GDM1 (cell line): ENCODE measurements at regions not wholly inside any gene's neighbourhood (a gene's known extent, or its start where the extent isn't known, plus 50 kb on each side); places are given as distances from the start of the nearest gene placed in this dataset.

Experiments used
- DNase-seq: peaks from one replicate; lab custom pipeline; 2025; lab: John Stamatoyannopoulos, UW

- no peak for DNase-seq
Measured at GRCh38 chr14:97298736-97299135, 501.6 kb downstream of the VRK1 start.

DNA sequence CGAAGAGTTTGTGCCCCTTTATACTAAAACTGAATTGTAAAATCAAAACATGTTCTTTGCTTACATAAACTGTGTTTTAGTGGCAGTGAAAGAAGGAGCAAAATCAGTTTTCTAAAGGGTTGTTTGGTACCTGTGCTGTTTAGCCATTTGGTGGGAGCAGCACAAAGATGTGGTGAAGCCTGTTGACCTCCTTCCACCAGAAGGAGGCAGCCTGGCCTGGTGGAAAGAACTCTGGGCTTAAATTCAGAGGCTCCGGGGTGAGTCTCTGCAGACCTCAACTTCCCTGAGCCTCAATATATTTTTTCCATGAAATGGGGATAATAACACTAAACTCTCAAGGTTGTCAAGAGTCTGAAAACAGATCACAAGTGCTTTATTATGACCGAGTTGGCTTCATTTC is 502.5 kb downstream of the VRK1 start:
- no peak for DNase-seq

GRCh38 chr14:97301931-97302559 is 504.9 kb downstream of the VRK1 start:
- DNase-seq: no peak

GRCh38 chr14:97306133-97306759 is 509.1 kb downstream of the VRK1 start:
- no peak for DNase-seq

GRCh38 chr14:97306760-97307246 is 509.6 kb downstream of the VRK1 start:
- no peak for DNase-seq

DNA sequence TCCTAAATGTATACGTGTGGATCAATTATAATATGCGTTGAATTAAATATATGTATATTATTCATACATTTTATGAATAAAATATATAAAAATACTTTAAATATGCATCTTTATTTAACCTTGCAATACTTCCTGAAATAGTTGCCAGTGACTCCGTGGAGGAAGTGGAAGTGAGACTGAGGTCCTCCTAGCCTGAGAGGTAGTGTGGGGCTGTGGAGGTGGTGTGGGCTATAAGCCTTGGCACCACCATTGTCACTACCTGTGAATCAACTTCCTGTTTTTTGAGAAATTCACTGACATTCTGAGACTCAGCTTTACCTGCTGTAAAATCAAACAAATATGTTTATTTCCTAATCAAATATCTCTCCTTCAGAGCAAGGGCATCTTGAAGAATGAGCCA is 514.2 kb downstream of the VRK1 start:
- DNase-seq: no peak

DNA sequence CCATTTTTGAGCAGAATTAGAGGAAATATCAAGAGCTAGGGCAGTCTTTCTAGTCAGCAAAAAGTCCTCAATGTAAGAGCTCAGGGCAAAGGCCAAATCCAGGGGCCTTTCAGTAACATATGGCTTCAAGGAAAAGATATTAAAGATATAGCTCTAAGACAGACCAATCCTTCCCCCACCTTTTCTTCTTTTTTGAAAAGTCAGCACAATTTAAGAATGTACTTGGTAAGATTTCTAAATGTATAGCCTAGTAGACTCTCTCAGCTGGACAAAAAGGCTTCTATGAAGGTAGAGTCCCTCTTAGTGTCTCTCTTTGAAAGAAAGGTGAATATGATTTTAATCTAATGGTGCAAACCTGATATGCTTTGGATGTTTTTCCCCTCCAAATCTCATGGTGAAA is 515.7 kb downstream of the VRK1 start:
- DNase-seq: no peak

- DNase-seq: no peak
Measured at GRCh38 chr14:97315790-97316189, 518.6 kb downstream of the VRK1 start.

DNA sequence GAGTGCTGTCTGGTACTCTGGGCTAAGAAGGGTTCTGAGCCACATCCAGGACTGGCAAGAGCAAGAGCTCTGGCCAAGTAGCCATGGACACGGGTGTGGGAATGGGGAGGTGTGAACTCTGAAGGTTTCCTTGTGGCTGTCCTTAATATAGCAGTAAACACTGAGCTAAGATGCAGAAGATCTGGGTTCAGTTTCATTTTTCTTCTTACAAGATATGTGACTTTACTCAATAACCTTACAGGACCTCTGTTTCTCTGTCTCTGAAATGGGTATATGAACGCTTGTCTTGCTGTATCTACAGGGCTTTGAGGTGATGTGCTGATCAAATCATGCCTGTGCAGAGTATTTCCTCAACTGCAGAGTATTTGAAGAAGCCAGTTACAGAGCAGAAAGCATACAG is 521.2 kb downstream of the VRK1 start:
- DNase-seq: no peak

- no peak for DNase-seq
Measured at GRCh38 chr14:97319691-97320090, 522.5 kb downstream of the VRK1 start.

- no peak for DNase-seq
Measured at GRCh38 chr14:97328743-97329142, 531.6 kb downstream of the VRK1 start.

DNA sequence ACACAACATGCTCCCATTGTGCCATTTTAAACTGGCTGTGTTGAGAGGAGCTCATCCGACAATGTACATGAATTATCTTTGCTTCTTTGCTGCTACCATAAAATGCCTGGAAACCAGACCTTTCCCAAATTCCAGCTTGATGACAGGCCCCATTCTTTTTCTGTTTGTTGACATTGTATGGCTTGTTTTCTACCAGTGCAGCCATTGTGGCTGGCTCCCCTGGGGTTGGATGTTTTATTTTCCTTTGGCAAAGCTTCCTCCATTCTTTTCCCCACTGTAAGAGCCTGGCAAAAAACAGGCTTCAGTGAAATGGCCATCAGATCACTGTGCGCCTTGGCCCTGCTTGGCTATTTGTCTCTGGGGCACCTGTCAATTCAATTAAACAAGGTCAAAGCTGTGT is 532.5 kb downstream of the VRK1 start:
- no peak for DNase-seq

GRCh38 chr14:97331058-97331457 is 533.9 kb downstream of the VRK1 start:
- no peak for DNase-seq

- DNase-seq: no peak
Measured at GRCh38 chr14:97331526-97331925, 534.3 kb downstream of the VRK1 start.

DNA sequence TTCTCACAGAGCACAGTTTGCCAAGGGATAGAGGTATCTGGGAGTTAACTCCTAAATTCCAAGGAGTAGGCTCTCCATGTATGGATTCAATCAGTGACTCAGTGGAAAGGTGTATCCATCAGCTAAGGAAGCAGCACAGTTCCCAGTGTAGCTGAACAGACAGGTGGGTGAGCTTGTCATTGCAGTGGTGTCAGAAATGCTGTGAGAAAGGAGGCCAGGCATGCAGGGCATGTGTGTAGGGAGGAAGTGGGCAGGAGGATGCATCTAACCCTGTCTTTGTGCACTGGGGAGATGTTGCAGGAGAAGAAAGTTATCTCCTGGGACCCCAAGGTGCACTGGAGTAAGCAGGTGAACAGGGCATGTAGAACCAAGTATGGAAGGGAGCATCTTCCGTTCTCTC is 539.0 kb downstream of the VRK1 start:
- no peak for DNase-seq

GRCh38 chr14:97336816-97337215 is 539.6 kb downstream of the VRK1 start:
- no peak for DNase-seq

DNA sequence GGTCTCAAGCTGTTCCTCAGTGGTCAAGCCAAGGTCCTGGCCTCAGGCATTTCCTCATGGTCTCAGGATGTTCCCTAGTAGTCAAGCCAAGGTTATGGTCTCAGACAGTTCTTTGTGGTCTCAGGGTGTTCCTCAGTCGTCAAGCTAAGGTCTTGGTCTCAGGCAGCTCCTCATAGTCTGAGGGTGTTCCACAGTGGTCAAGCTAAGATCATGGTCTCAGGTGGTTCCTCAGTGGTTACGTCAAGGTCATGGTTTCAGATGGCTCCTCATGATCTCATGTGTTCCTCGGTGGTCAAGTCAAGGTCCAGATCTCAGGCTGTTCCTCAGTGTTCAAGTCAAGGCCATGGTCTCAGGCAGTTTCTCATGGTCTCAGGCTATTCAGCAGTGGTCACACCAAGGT is 540.1 kb downstream of the VRK1 start:
- no peak for DNase-seq

DNA sequence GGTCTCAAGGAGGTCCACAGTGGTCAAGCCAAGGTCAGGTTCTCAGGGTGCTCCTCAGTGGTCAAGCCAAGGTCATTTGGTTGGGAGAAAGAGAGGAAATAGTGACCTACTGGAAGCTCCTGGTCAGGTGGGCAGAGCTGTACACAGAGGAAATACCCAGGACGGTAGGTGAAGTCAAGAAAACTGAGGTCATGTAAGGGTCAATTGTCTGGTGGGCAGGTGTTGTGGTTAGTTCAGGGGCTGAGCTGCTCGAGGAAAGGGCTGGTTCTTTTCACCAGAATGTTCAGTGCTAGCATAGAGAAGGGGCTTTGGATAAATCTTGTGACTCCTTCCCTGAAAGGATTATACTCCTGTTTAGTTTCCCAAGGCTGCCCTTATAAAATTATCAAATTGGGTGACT is 540.5 kb downstream of the VRK1 start:
- DNase-seq: no peak

GRCh38 chr14:97344666-97345065 is 547.5 kb downstream of the VRK1 start:
- DNase-seq: no peak

DNA sequence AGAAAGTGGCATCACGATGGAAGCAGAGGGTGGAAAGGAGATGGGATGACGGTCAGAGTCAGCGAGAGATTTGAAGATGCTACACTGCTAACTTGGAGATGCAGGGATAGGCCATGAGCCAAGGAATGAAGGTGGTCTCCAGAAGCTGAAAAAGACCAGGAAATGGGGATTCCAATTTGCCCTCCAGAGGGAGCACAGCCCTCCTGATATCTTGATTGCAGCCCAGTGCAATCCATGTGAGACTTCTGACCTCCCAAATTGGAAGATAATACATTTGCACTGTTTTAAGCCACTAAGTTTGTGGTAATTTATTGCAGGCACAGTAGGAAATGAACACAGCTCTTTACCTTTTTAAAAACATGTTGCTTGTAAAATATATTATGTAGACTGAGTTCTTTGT is 549.5 kb downstream of the VRK1 start:
- no peak for DNase-seq

DNA sequence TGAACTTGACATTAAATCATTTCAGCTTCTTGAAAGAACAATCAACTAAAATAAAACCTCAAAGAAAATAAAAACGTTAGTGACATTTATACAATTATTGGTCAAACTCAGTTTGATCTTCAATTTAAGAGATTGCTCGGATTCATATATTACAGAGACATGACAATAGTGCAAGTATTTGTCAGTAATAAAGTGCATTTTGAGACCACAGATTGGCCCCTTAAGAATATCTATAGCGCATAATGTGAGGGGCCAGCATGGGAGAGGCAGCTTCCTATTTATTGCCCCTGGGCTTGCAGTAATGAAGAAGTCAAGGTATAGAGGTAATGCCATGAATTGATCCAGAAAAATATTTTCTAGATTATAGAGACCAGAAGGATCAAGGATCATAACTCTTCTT is 552.3 kb downstream of the VRK1 start:
- DNase-seq: no peak

- DNase-seq: no peak
Measured at GRCh38 chr14:97349946-97350345, 552.8 kb downstream of the VRK1 start.

DNA sequence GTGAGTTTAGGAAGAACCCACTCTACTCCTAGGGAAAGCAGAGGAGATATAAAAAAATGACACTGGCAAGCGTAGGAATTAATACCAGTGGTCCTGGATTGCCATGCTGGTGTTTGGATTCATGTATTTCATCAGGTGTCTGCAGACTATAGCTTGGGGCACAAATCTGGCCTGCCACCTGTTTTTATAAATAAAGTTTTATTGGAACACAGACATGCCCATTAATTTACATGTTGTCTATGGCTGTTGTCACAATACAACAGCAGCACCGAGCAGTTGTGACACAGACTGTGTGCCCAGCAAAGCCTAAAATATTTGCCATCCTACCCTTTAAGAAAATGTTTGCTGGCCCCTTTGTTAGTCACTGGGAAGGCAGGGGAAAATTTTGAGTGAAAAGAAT is 553.2 kb downstream of the VRK1 start:
- DNase-seq: no peak
